HG03558 (cell line): ENCODE measurements at regions not wholly inside any gene's neighbourhood (a gene's known extent, or its start where the extent isn't known, plus 50 kb on each side); places are given as distances from the start of the nearest gene placed in this dataset.

Source experiments
- ATAC-seq: cut with Tn5 transposase; IDR thresholded peaks from one replicate; pipeline ENCODE4 v1.9.1; 2021; ENCODE audit warnings: moderate number of reproducible peaks; ENCODE audit not compliant: unreplicated experiment; ENCODE audit errors: extremely low read depth

- ATAC-seq = no peak
Observed at GRCh38 chr5:173441053-173441628, 112.9 kb upstream of the STC2 start.

- no peak for ATAC-seq
Observed at GRCh38 chr5:173438951-173439350, 110.7 kb upstream of the STC2 start.

GRCh38 chr5:173435447-173435846 is 107.2 kb upstream of the STC2 start:
- no peak for ATAC-seq

- no peak for ATAC-seq
Observed at GRCh38 chr5:173434270-173434669, 106.1 kb upstream of the STC2 start.

GRCh38 chr5:173430394-173430793 is 102.2 kb upstream of the STC2 start:
- no peak for ATAC-seq

GRCh38 chr5:173429489-173430150 is 101.4 kb upstream of the STC2 start:
- no peak for ATAC-seq

GRCh38 chr5:173423452-173424117 is 95.4 kb upstream of the STC2 start:
- no peak for ATAC-seq

GRCh38 chr5:173420108-173420507 is 91.9 kb upstream of the STC2 start:
- ATAC-seq = no peak

- ATAC-seq = no peak
Observed at GRCh38 chr5:173413471-173413982, 85.3 kb upstream of the STC2 start.

- ATAC-seq = no peak
Observed at GRCh38 chr5:173412566-173412965, 84.4 kb upstream of the STC2 start.

- no peak for ATAC-seq
Observed at GRCh38 chr5:173411791-173412555, 83.8 kb upstream of the STC2 start.

- no peak for ATAC-seq
Observed at GRCh38 chr5:173410459-173411233, 82.4 kb upstream of the STC2 start.

- no peak for ATAC-seq
Observed at GRCh38 chr5:173408946-173409345, 80.7 kb upstream of the STC2 start.

- no peak for ATAC-seq
Observed at GRCh38 chr5:173399851-173400250, 71.6 kb upstream of the STC2 start.

GRCh38 chr5:173397516-173397915 is 69.3 kb upstream of the STC2 start:
- ATAC-seq = no peak

- ATAC-seq = no peak
Observed at GRCh38 chr5:173396311-173396993, 68.2 kb upstream of the STC2 start.

GRCh38 chr5:173395933-173396308 is 67.7 kb upstream of the STC2 start:
- no peak for ATAC-seq

- ATAC-seq = no peak
Observed at GRCh38 chr5:173395257-173395932, 67.2 kb upstream of the STC2 start.

GRCh38 chr5:173394701-173395100 is 66.5 kb upstream of the STC2 start:
- no peak for ATAC-seq
